NCI-H1092 treated with DMSO at 0.1 percent for 48 hours (cell line): ENCODE measurements at regions not wholly inside any gene's neighbourhood (a gene's known extent, or its start where the extent isn't known, plus 50 kb on each side); places are given as distances from the start of the nearest gene placed in this dataset.

Source experiments
- DNase-seq: peaks from one replicate; lab custom pipeline; 2025; lab: John Stamatoyannopoulos, UW

DNA sequence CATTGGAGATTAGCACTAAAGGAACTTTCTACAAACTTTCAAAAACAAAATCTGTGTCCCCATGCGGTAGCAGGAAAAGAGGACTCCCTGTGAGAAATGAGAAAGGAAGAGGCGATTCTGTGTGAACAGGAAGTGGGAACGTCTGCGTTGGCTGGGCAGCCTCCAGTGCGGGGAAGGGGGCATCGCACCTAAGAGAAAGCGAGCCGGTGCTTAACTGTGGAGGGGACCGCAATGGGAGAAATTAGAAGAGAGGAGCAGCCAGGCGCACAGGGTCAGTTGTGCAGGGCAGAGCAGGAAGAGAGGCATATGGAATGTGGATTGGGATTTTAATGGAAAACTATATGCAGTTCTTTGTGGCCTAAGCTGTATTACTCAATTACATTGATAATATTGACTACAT, 77.4 kb upstream of the DOCK9 start:
- no peak for DNase-seq

DNA sequence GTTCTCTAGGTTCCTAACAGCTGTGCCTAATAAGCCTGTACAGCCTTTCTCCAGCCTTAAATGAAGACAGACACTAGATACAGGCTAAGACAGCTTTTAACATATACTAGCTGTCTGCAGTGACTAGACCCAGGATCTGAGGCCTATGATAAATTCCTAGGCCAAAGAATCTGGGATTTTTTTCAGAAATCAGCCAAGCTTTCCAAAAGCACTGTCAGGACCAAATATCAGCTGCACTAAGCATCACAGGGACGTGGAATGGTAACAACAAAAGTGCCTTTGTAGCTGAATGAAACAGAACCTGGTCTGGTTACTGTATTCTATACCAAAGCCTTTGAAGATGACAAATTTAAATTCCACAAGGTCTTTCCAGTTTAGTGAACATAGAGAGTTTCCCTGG, 77.9 kb upstream of the DOCK9 start:
- no peak for DNase-seq

GRCh38 chr13:99056381-99057014, 78.6 kb upstream of the DOCK9 start:
- DNase-seq = no peak

- no peak for DNase-seq
These were observed 79.6 kb upstream of the DOCK9 start for GRCh38 chr13:99057310-99057975.

DNA sequence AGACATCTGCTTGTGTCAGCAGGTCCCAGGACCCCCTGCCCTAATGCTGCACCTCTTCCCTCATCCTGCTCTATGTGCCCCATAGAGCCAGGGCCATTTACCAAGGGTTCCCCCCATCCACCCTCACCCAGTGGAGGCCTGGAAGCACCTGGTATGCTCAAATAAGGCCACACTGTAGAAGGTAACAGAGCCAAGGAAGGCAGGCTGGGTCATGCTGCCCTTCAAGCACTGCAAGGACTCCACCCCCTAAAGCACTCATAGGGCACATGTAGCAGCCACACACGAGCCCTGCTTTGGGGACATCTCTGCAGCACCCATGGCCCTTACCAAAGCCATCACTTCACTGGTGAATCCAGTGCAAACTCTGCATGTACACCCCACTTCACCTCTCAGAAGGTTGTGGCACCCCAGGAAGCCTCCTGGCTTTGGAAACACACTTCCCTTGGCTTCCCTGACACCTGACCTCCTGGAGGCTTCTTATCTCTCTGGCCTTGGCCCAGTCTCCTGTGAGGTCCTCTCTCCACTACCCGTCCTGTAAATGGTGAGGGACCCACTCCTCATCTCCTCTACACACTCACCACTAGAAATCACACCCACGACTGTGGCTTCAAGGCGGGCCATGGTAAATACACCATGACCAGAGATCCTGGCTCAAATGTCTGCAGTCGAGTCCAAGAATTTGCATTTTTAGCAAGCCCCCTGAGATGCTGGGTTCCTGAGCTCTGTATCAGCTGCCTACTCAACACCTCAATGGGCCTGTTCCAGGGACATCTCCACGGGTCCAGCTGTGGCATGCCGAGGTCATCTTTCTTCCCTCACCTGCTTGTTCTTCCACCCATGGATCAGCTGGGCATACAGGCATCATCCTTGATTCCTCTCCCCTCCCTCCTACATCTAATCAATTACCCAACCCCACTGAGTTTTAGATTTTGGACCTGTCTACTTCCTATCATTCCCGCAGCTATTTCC, 80.9 kb upstream of the DOCK9 start:
- DNase-seq = no peak

- DNase-seq = no peak
These were observed 81.7 kb upstream of the DOCK9 start for GRCh38 chr13:99059498-99060075.

DNA sequence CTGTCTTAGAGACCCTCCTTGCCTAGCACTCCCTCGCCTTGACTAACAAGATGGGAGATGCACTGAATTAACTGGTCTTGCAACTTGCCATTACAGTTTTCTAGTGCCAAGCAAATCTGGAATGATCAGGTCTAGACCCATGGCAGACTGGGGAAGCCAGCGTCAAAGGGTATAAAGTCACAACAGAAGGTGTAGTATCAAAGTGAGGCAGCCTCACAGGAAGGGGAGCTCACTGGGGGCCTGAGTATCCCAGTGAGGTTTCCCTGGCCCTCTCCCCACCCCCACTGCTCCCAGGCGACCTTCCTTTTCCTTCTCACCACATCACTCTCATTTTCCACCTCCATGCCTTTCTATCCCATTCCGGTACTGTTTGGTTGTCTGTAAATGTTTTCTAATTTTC, 83.5 kb upstream of the DOCK9 start:
- no peak for DNase-seq

DNA sequence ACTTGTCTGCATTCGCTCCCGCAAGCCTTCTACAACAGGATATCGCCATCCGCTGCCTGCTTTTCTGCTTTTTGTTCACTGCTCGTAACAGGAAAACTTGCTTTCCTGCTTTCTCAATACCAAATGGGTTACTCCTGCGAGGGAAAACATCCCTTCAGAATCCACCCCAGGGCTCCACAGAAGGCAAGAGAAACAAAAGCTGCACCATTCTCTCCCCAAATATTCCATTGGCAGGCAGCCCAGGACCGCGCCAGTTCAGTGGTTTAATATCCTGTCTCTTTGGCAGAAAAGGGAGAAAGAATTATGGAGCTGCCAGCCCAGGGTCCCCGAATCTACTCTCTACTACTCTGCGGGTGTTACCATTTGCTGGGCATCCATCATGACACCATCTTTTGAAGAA, 84.7 kb upstream of the DOCK9 start:
- peak; percentile 91 for DNase-seq

DNA sequence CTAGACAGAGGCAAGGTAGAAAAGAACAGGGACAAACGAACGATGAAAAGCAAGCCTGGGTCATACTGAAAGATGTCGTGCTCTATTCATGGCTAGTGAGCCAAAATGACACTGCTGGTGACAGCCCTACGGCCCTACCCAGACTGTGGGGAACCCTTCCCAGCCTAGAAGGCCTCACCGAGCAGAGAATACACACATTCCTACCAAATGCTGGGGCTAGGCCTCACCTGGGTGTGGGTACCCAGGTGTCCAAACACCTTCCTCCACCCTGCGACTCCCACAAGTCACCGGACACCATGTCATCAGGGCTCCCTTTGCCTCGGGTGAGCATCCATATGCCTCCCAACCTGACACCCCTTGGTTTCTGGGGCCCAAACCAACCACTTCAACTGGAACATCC, 85.3 kb upstream of the DOCK9 start:
- no peak for DNase-seq

DNA sequence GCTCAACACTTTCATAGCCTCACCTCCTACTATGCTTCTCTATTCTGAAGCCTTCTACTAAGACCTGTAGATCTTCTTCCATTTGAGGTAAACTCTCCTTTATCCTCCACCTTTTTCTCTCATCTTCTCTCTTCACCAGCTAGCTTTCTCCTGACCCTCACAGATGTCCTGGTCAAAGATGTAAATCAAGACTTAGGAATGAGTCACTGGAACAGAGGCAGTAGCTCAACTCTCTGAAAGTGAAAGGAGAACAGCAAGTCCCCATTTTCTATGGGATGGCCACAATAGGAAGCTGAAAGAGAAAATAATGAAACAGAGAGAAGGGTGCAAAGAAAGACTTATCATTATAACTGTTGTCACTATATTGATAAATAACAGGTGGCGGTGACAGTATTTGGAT, 86.1 kb upstream of the DOCK9 start:
- no peak for DNase-seq

DNA sequence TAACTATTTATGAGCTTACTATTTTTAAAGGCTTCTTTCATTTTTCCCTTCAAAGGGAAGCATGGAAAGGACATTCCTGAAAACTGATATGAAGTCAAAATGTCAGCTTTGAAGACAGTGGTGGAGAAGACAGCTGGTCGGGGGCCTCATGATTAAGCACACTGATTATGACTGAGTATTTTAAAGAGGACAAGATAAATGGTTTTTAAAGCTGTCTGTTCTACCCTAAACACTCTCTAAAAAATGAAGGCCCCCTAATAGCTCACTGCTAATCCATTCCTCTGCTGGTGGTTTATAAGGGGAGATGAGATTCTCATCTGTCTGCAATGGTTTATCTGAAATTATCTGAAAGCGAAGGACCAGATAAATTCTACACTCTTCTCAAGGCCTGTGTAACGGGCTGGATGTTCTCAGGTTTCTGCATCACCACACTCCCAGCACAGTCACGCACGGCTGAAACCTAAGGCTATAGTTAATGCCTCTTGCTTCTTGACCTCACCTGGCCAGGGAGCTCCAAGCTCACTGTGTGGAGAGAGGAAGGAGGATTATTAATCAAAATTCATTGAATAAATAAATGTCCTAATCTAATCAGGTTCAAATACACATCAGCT, 86.9 kb upstream of the DOCK9 start:
- DNase-seq = no peak

GRCh38 chr13:99065235-99066015, 87.6 kb upstream of the DOCK9 start:
- DNase-seq = no peak

DNA sequence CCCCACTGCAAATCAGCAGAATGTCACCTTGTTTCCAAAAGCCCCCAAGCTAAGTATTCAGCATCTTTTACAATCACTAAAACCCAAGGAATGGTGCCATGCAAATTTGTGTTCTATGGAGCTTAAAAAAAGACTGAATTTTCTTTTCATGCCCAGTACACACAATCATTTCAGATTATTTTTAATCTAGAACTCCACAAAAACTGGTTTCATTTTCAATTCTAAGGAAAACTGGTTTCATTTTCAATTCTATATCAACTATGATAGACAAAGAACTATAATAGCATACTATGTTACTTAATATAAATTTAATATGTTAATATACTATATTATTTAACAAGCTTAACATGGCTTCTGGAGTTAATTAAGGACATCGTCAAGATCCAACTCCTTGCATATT, 88.4 kb upstream of the DOCK9 start:
- DNase-seq = no peak

DNA sequence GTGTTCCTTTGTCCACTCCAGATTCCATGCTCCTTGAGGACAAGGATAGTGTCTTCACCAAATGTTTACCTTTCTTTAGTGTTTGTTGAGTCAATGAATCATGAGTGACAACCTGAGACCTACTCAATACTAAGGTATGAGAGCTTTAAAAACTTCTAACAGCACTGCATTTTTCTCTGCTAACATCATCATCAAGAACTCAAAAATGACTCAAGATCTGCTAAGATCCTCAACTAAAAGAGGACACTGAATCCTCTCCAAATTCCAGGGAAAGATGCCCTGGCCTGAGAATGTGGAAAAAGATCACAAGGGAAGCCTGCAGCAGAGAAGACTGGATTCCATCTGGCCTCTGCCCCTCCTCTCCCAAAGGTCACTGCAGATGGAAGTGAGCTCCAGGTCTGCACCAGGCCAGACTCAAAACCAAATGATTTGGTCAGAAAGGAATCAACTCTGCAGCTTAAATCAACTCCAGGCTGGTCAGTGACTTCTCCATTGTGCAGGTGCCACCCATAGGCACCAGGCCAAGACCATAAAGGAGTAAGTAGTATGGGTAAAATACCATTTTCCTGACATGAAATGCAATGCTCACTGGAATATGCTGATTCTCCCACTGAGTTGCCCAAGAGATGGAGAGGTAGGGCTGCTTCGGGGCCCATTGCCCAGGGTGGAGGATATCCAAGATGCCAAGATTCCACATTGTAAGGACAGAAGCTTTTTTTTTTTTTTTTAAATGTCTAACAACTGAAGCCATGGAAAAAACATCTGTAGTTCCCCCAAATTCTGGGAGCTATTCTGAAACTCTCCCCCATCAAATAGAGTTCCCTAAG, 89.5 kb upstream of the DOCK9 start:
- DNase-seq = no peak

DNA sequence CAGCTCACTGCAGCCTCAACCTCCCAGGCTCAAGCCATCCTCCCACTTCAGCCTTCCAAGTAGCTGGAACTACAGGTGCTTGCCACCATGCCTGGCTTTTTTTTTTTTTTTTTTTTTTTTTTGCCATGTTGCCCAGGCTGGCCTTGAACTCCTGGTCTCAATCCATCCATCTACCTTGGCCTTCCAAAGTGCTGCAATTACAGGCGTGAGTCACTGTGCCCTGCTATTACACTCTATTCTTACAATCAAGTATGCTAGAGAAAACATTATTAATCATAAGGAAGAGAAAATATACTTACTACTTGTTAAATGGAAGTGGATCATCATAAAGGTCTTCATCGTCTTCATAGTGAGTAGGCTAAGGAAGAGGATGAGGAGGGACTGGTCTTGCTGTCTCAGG, 93.3 kb upstream of the DOCK9 start:
- DNase-seq = no peak

DNA sequence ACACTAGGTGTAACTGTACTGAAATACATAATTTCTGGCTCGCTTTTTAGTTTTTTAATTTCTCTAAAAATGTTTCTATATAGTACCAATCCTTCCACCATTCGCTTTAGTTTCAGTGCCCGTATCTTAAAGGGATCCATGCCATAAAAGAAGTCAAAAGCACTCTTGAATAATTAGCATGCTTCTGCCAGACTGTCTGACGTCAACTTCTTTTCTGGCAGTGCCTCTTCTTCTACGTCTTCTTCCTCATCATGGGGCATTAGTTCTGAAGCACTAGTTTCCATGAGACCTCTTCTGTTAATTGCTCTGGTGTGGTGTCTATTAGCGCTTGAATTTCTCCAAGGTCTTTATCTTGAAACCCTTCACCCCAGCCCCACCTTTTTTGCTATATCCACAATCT, 93.8 kb upstream of the DOCK9 start:
- no peak for DNase-seq

DNA sequence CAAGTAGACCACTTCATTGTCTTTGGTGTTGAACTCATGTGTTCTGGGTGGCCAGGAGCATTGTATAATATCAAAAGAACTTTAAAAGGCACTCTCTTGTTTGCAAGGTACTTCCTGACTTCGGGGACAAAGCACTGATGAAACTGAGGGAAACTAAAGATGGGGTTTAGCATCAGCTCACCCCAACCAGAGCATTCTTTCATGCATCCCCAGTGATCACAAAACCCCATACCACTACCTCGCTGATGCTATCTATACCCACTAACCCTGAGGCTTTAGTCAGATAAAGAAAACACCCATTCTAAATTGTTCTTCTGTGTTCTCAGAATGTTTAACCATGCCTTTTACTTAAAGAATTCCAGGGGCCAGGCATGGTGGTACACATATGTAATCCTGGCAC, 94.5 kb upstream of the DOCK9 start:
- no peak for DNase-seq

- no peak for DNase-seq
These were observed 95.1 kb upstream of the DOCK9 start for GRCh38 chr13:99072941-99073340.

DNA sequence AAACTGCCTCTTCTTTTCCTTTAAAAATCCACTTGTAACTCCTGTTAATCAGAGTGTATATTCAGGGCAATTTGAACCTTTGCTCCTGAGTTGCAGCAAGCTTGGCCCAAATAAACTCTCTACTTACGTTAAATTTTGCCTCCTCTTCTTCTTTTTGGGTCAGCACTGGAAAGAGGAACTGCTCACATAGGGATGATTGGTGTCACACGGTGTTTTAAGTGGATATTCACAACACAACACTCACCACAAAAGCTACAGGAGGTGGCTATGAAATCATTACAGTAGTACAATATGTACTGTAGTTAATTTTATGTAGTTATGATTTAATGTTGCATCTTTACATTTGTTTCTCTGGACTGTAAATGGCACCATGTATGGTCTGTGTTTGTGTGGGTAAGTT, 96.8 kb upstream of the DOCK9 start:
- DNase-seq = no peak
